C4-2B (cell line): ENCODE measurements at regions not wholly inside any gene's neighbourhood (a gene's known extent, or its start where the extent isn't known, plus 50 kb on each side); places are given as distances from the start of the nearest gene placed in this dataset.

ENCODE experiments used
- H3K27ac ChIP-seq: fragments of 450-650 bp; 2 replicates; pipeline ENCODE4 v1.5.1; 2017
- ZFX ChIP-seq: fragments of 450-650 bp; IDR thresholded peaks from 2 replicates; pipeline ENCODE4 v1.6.1; 2017
- TF ChIP-seq, protein P1 (sequence below): fragments of 450-650 bp; conservative IDR thresholded peaks from 2 replicates; pipeline ENCODE4 v1.5.1; 2017; ENCODE audit warnings: mild to moderate bottlenecking

DNA sequence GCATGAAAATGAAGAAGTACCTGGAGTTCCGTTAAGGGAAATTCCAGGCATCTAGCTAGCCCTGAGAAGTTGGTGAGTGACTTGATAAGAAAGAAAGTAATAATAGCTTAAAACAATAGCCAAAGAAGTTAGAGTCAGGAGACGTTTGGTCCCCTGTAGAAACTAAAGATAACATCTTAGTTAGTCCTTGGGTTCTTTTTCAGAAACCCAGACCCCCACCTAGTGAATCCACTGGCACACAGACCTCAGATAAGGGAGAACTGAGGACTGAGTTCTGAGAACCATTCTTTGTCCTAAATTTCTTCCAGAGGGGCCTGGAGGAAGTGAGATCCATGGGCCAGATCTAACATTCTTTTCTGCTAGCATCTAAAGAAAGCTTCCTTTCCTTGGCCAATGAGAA lies 335.4 kb downstream of the SLC4A3 start:
- no peak overlapping the region for H3K27ac ChIP-seq
- no peak for TF ChIP-seq ZFX
- TF ChIP-seq, protein P1, sequence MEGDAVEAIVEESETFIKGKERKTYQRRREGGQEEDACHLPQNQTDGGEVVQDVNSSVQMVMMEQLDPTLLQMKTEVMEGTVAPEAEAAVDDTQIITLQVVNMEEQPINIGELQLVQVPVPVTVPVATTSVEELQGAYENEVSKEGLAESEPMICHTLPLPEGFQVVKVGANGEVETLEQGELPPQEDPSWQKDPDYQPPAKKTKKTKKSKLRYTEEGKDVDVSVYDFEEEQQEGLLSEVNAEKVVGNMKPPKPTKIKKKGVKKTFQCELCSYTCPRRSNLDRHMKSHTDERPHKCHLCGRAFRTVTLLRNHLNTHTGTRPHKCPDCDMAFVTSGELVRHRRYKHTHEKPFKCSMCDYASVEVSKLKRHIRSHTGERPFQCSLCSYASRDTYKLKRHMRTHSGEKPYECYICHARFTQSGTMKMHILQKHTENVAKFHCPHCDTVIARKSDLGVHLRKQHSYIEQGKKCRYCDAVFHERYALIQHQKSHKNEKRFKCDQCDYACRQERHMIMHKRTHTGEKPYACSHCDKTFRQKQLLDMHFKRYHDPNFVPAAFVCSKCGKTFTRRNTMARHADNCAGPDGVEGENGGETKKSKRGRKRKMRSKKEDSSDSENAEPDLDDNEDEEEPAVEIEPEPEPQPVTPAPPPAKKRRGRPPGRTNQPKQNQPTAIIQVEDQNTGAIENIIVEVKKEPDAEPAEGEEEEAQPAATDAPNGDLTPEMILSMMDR = no peak

DNA sequence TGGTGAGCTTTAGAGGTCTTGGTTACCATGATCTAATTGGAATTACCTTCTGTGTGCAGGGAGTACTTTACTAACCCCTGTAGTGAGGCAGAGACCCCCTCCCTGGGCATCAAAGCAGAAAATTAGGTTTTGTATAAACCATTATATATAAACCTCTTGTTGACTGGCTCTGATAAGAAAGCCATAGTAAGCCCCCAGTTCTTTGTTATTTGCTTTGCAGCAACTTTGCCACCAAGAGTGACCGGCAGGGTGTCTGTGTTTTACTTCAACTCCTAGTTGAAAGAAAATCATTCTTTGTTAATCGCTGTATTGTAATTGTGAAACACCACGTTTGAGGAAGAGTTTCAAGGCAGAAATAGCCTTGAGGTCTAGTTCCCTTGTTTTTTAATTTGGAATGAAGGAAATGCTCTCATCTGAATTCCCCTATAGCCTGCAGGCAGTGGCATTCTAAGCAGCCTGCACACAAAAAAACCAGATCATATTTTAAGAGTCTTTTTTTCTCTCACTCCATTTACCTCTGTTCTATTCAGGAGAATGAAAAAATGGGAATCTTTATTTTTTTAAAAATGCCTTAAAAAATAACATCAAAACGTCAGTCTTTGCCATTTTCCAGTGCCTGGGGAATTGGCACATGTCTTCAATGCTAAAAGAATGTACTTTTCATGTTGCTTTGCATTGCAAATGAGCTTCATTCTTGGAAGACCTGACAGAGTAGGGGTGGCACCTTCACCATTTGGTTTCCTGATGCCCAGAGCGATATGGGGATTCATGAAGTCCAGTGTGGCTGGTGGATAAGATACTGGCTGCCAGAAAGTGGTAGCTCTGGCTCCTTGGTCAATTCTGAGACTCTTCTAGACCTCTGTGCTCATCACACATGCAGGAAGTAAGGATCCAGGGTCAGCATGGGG lies 338.1 kb downstream of the SLC4A3 start:
- H3K27ac ChIP-seq = no peak overlapping the region
- TF ChIP-seq, protein P1 = no peak
- TF ChIP-seq ZFX = no peak

GRCh38 chr2:219967247-219968245 lies 340.1 kb downstream of the SLC4A3 start:
- no peak overlapping the region for H3K27ac ChIP-seq

DNA sequence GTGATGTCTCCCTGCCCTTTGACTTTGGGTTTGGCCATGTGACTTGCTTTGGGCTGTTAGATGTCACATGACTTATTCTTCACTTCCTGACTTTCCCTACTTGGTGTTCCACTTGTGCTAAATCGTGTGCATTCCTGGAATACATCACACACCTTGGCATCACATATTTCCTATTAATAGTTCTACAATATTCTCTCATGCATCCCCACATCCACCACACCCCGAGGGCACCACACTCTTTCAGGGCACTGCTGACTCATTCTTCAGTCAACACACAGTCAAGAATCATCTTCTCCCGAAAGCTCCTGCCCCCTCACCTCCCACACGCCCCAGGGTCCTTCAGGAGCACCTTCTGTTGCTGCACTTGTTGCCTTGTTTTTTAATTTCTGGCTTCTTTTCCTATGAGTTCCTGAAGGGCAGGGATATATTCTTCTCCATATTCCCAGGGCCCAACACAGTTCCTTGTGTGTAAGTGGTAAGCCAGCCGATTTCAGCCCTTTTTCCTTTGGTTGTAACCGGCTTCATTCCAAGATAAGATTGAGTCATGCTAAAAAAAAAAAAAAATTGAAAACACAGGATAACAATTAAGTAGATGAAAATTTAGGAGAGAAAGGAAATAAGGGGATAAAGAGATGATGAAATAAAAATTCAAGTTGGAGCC lies 341.4 kb downstream of the SLC4A3 start:
- H3K27ac ChIP-seq = no peak overlapping the region
- no peak for TF ChIP-seq ZFX
- TF ChIP-seq, protein P1 = no peak

More at GRCh38 chr2:219967247-219968245, 340.1 kb downstream of the SLC4A3 start:
- no peak for TF ChIP-seq ZFX
- TF ChIP-seq, protein P1 = no peak

DNA sequence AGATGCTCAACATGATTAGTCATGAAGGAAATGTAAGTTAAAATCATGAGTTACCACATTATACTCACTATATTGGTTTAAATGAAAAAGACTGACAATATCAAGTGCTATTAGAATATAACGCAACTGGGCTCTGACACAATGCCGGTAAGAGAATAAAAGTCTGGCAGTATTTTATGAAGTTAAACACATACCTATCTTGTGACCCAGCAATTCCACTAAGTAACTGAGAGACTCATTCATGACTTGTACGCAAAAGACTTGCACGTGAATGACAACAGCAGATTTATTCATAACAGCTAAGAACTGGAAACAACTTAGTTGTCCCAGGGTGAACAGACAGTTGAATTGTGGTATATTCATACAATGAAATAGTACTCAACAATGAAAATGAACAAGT lies 342.1 kb downstream of the SLC4A3 start:
- no peak for TF ChIP-seq ZFX
- TF ChIP-seq, protein P1 = no peak
- H3K27ac ChIP-seq = no peak overlapping the region

- TF ChIP-seq, protein P1 = no peak
- TF ChIP-seq ZFX = no peak
- no peak overlapping the region for H3K27ac ChIP-seq
These were observed 345.7 kb downstream of the SLC4A3 start for GRCh38 chr2:219973136-219973535.
